Mesothelial cell of epicardium (in vitro differentiated cells): ENCODE measurements at regions not wholly inside any gene's neighbourhood (a gene's known extent, or its start where the extent isn't known, plus 50 kb on each side); places are given as distances from the start of the nearest gene placed in this dataset.

Experiments
- DNase-seq, 2 experiments: peaks; one replicate each; pipeline ENCODE4 v3.0.0; 2021; ENCODE audit warnings: low spot score in 2 of 2; ENCODE audit not compliant: unreplicated experiment in 2 of 2
- H3K27ac Mint-ChIP-seq: 2 replicates; pipeline ENCODE4 v1.8.0; 2021; ENCODE audit warnings: mixed read lengths
- H3K27me3 Mint-ChIP-seq: 2 replicates; pipeline ENCODE4 v1.8.0; 2021; ENCODE audit warnings: low read depth, mixed read lengths
- H3K36me3 Mint-ChIP-seq: 2 replicates; pipeline ENCODE4 v1.8.0; 2021; ENCODE audit warnings: mixed read lengths
- H3K4me1 Mint-ChIP-seq: 2 replicates; pipeline ENCODE4 v1.8.0; 2021; ENCODE audit warnings: mixed read lengths
- H3K4me3 Mint-ChIP-seq: 2 replicates; pipeline ENCODE4 v1.8.0; 2021; ENCODE audit warnings: mild to moderate bottlenecking, moderate library complexity, mixed read lengths
- H3K9me3 Mint-ChIP-seq: 2 replicates; pipeline ENCODE4 v1.8.0; 2021; ENCODE audit warnings: mixed read lengths
- CTCF ChIP-seq: fragments of 200-600 bp; sonication (generic); IDR thresholded peaks from one replicate; pipeline ENCODE4 v1.5.0; 2021; ENCODE audit warnings: antibody characterized with exemption; ENCODE audit not compliant: unreplicated experiment

GRCh38 chr20:19893356-19893755 lies 123.8 kb upstream of the NAA20 start:
- Mint-ChIP-seq H3K27ac (no peak overlapping the region), H3K9me3 (peaks cover 10% of the 10 kb centered on the region), H3K36me3 (peaks cover 62% of the 10 kb centered on the region), H3K27me3 (no peaks in the 10 kb centered on the region), H3K4me1 (peaks cover 20% of the 10 kb centered on the region), H3K4me3 (no peak overlapping the region)
- TF ChIP-seq CTCF: no peak
- DNase-seq: no peak

- no peak overlapping the region for H3K4me3 Mint-ChIP-seq
- no peak for TF ChIP-seq CTCF
- DNase-seq: no peak
- H3K27ac Mint-ChIP-seq: no peak overlapping the region
- H3K9me3 Mint-ChIP-seq: peaks cover 24% of the 10 kb centered on the region
- peaks cover 69% of the 10 kb centered on the region for H3K36me3 Mint-ChIP-seq
- no peaks in the 10 kb centered on the region for H3K4me1 Mint-ChIP-seq
- no peaks in the 10 kb centered on the region for H3K27me3 Mint-ChIP-seq
These were observed 121.4 kb upstream of the NAA20 start for GRCh38 chr20:19895761-19896160.

- DNase-seq: no peak
- TF ChIP-seq CTCF: no peak
- H3K4me3 Mint-ChIP-seq: no peak overlapping the region
- H3K27ac Mint-ChIP-seq: no peak overlapping the region
- H3K36me3 Mint-ChIP-seq: peaks cover 64% of the 10 kb centered on the region
- H3K4me1 Mint-ChIP-seq: no peaks in the 10 kb centered on the region
- peaks cover 21% of the 10 kb centered on the region for H3K9me3 Mint-ChIP-seq
- no peaks in the 10 kb centered on the region for H3K27me3 Mint-ChIP-seq
These were observed 119.3 kb upstream of the NAA20 start for GRCh38 chr20:19897891-19898290.

GRCh38 chr20:19901226-19901625 lies 115.9 kb upstream of the NAA20 start:
- H3K27me3 Mint-ChIP-seq: no peaks in the 10 kb centered on the region
- DNase-seq: no peak
- no peak for TF ChIP-seq CTCF
- H3K9me3 Mint-ChIP-seq: peaks cover 21% of the 10 kb centered on the region
- no peak overlapping the region for H3K4me3 Mint-ChIP-seq
- no peak overlapping the region for H3K27ac Mint-ChIP-seq
- H3K4me1 Mint-ChIP-seq: no peaks in the 10 kb centered on the region
- peaks cover 50% of the 10 kb centered on the region for H3K36me3 Mint-ChIP-seq

- Mint-ChIP-seq H3K27me3 (no peaks in the 10 kb centered on the region), H3K27ac (no peak overlapping the region), H3K4me1 (no peaks in the 10 kb centered on the region), H3K4me3 (no peak overlapping the region), H3K36me3 (peaks cover 44% of the 10 kb centered on the region), H3K9me3 (peaks cover 15% of the 10 kb centered on the region)
- no peak for DNase-seq
- no peak for TF ChIP-seq CTCF
These were observed 113.9 kb upstream of the NAA20 start for GRCh38 chr20:19903168-19903811.
